GM12878 (cell line): ENCODE measurements at regions not wholly inside any gene's neighbourhood (a gene's known extent, or its start where the extent isn't known, plus 50 kb on each side); places are given as distances from the start of the nearest gene placed in this dataset.

Experiments used
- ATAC-seq: fragments of 200-7000 bp; cut with Tn5 transposase; 3 replicates; pipeline ENCODE4 v1.9.1; 2020; ENCODE audit warnings: mild to moderate bottlenecking, moderate library complexity
- BruUV-seq: library from RNA; stranded (reverse); fragments of 400-500 nt; replicated peaks from 2 replicates; lab custom pipeline; 2021; lab: Mats Ljungman, UMichigan
- CTCF ChIA-PET: fragments of 300-600 bp; sonication (Branson Sonifier 250); formaldehyde crosslinking; extraction: SDS; loops from one replicate; lab custom pipeline; 2021; ENCODE audit warnings: inconsistent platforms; lab: Yijun Ruan, JAX
- POLR2A ChIA-PET: fragments of 350-600 bp; formaldehyde crosslinking; extraction: SDS; loops from one replicate; lab custom pipeline; 2021; ENCODE audit warnings: inconsistent platforms; lab: Charles Lee
- RAD21 ChIA-PET: fragments of 300-600 bp; sonication (Branson Sonifier 250); formaldehyde crosslinking; loops from one replicate; lab custom pipeline; 2023; ENCODE audit warnings: antibody characterized with exemption; ENCODE audit not compliant: unreplicated experiment; lab: Charles Lee
- SMC1A ChIA-PET: fragments of 300-600 bp; sonication (Branson Sonifier 250); formaldehyde crosslinking; loops from one replicate; lab custom pipeline; 2023; ENCODE audit not compliant: unreplicated experiment, uncharacterized antibody; lab: Charles Lee
- DNase-seq: peaks from one replicate; pipeline ENCODE4 v3.0.0-alpha.2; 2011; ENCODE audit warnings: low read depth, low spot score
- FAIRE-seq: peaks from 3 replicates; lab custom pipeline; 2011; peaks lifted over from hg19 to GRCh38; lab: Jason Lieb, UNC
- H2AFZ ChIP-seq: 2 replicates; pipeline ENCODE4 v1.6.0; 2011; ENCODE audit warnings: low read depth, low read length, control low read depth; ENCODE audit not compliant: control insufficient read depth
- H3K27ac ChIP-seq: 2 replicates; pipeline ENCODE4 v1.5.1; 2011; ENCODE audit warnings: control low read depth; ENCODE audit not compliant: control insufficient read depth, insufficient read depth
- H3K27me3 ChIP-seq, 2 experiments: replicated peaks in 1 of 2; 2 replicates each; pipeline versions ENCODE4 v1.6.0 to v1.6.1; 2011; ENCODE audit warnings: low read length in 1 of 2; ENCODE audit not compliant: control insufficient read depth in 2 of 2, insufficient read depth in 2 of 2
- H3K36me3 ChIP-seq, 2 experiments: 2 replicates each; pipeline ENCODE4 v1.5.1; 2011; ENCODE audit warnings: low read length in 1 of 2; ENCODE audit not compliant: control insufficient read depth in 2 of 2, insufficient read depth in 2 of 2
- H3K4me1 ChIP-seq: 2 replicates; pipeline ENCODE4 v1.6.1; 2011; ENCODE audit warnings: mild to moderate bottlenecking, low read length, moderate library complexity, mixed read lengths; ENCODE audit not compliant: control insufficient read depth, insufficient read depth
- H3K4me2 ChIP-seq: 2 replicates; pipeline ENCODE4 v1.6.0; 2011; ENCODE audit warnings: control low read depth; ENCODE audit not compliant: control insufficient read depth, insufficient read depth
- H3K4me3 ChIP-seq: fragments of 200-600 bp; sonication (generic); 2 replicates; pipeline ENCODE4 v1.5.1; 2016
- H3K79me2 ChIP-seq: 2 replicates; pipeline ENCODE4 v1.6.0; 2011; ENCODE audit warnings: low read length; ENCODE audit not compliant: control insufficient read depth, insufficient read depth
- H3K9ac ChIP-seq: 2 replicates; pipeline ENCODE4 v1.8.0; 2011; ENCODE audit warnings: low read length, control low read depth, mixed read lengths; ENCODE audit not compliant: control insufficient read depth, insufficient read depth
- H3K9me3 ChIP-seq: replicated peaks from 3 replicates; pipeline ENCODE4 v1.5.1; 2011; ENCODE audit warnings: mild to moderate bottlenecking, low read length; ENCODE audit not compliant: control insufficient read depth, insufficient read depth
- H4K20me1 ChIP-seq: 2 replicates; pipeline ENCODE4 v1.6.0; 2011; ENCODE audit not compliant: control insufficient read depth, insufficient read depth
- BMI1 ChIP-seq: fragments of 450-650 bp; IDR thresholded peaks from 2 replicates; pipeline ENCODE4 v1.6.1; 2016; ENCODE audit warnings: mild to moderate bottlenecking, moderate library complexity, borderline replicate concordance
- BRCA1 ChIP-seq: IDR thresholded peaks from 2 replicates; pipeline ENCODE4 v1.6.1; 2011; ENCODE audit warnings: low read depth, low read length, improper control_type of control experiment
- CBX5 ChIP-seq: sonication (generic); IDR thresholded peaks from 2 replicates; pipeline ENCODE4 v1.6.1; 2016; ENCODE audit warnings: low read depth, moderate library complexity, mild to moderate bottlenecking, inconsistent platforms
- CTCF ChIP-seq, 3 experiments: IDR thresholded peaks in 2 of 3; conservative IDR thresholded peaks in 1 of 3; 2 replicates each; pipeline ENCODE4 v1.5.1; 2011; ENCODE audit warnings: low read depth in 3 of 3, low read length in 3 of 3, mild to moderate bottlenecking in 3 of 3, control low read depth in 2 of 3, moderate library complexity in 2 of 3, inconsistent platforms in 1 of 3, mixed read lengths in 1 of 3; ENCODE audit not compliant: control insufficient read depth in 2 of 3, insufficient read depth in 1 of 3; ENCODE audit errors: extremely low read depth in 1 of 3
- HDAC6 ChIP-seq: fragments of 200-600 bp; sonication (generic); IDR thresholded peaks from one replicate; pipeline ENCODE4 v1.8.0; 2017; ENCODE audit warnings: antibody characterized with exemption; ENCODE audit not compliant: unreplicated experiment
- NFXL1 ChIP-seq: fragments of 450-650 bp; IDR thresholded peaks from 2 replicates; pipeline ENCODE4 v1.6.1; 2017; ENCODE audit warnings: antibody characterized with exemption, mild to moderate bottlenecking, borderline replicate concordance
- NR2F1 ChIP-seq: fragments of 450-650 bp; conservative IDR thresholded peaks from 2 replicates; pipeline ENCODE4 v1.6.1; 2017; ENCODE audit warnings: mild to moderate bottlenecking
- TBL1XR1 ChIP-seq: IDR thresholded peaks from 2 replicates; pipeline ENCODE4 v1.6.1; 2012; ENCODE audit warnings: low read depth, low read length, improper control_type of control experiment
- TCF7 ChIP-seq: IDR thresholded peaks from 2 replicates; pipeline ENCODE4 v1.6.1; 2014; ENCODE audit warnings: antibody characterized with exemption, borderline replicate concordance
- ZNF217 ChIP-seq: fragments of 450-650 bp; IDR thresholded peaks from 2 replicates; pipeline ENCODE4 v1.6.1; 2017; ENCODE audit warnings: antibody characterized with exemption, mild to moderate bottlenecking
- WGBS: methylation state at CpG from one replicate; pipeline ENCODE4 v1.1.6; 2016; ENCODE audit warnings: low lambda C conversion rate; ENCODE audit not compliant: insufficient replicate concordance, insufficient coverage; ENCODE audit errors: missing lambda C conversion rate; 5-methylcytosine and 5-hydroxymethylcytosine counted together
- in situ Hi-C: fragments of 300-500 bp; cut with MboI; formaldehyde crosslinking; loops from 9 replicates; pipeline ENCODE4 v1.14.3; 2018; ENCODE audit warnings: mixed read lengths
- intact Hi-C: fragments of 100-400 bp; cut with micrococcal nuclease; formaldehyde crosslinking; loops from one replicate; pipeline ENCODE4 v1.14.2; 2022; ENCODE audit not compliant: unreplicated experiment

GRCh38 chr7:15049157-15049556 is 146.6 kb upstream of the DGKB start:
- ChIA-PET SMC1A (no interaction called here), RAD21 (no interaction called here), POLR2A (no interaction called here), CTCF (no interaction called here)
- no peak overlapping the region for H3K4me2 ChIP-seq
- H2AFZ ChIP-seq: no peak overlapping the region
- no peaks in the 10 kb centered on the region for H3K36me3 ChIP-seq
- no peaks in the 10 kb centered on the region for H3K79me2 ChIP-seq
- no peaks in the 10 kb centered on the region for H3K4me1 ChIP-seq
- no peak for TF ChIP-seq TCF7
- TF ChIP-seq TBL1XR1: no peak
- TF ChIP-seq BRCA1: no peak
- TF ChIP-seq CBX5: no peak
- TF ChIP-seq CTCF (IDR thresholded peaks at IDR 0.05 in 2 of 3, conservative IDR thresholded peaks at IDR 0.05 in 1 of 3; ENCODE audit: control insufficient read depth in 2 of 3, extremely low read depth in 1 of 3, insufficient read depth in 1 of 3, low read depth in 3 of 3, low read length in 3 of 3): no peak
- TF ChIP-seq HDAC6: no peak
- no peak for TF ChIP-seq NFXL1
- no peak for TF ChIP-seq BMI1
- no peak for TF ChIP-seq ZNF217
- no peak for TF ChIP-seq NR2F1
- FAIRE-seq (no peak), DNase-seq (no peak), ATAC-seq (no peak)
- H3K4me3 ChIP-seq: no peak overlapping the region
- BruUV-seq: no TSS peak
- no peak overlapping the region for H3K9ac ChIP-seq
- in situ Hi-C loops (no loop called here), intact Hi-C loops (no loop called here)
- H3K9me3 ChIP-seq: no peaks in the 10 kb centered on the region
- no peaks in the 10 kb centered on the region for H3K27me3 ChIP-seq
- WGBS: 0% methylated on average over 1 of the region's 1 CpG
- H4K20me1 ChIP-seq: no peaks in the 10 kb centered on the region
- no peak overlapping the region for H3K27ac ChIP-seq
